Immature natural killer cell (primary cell): ENCODE measurements at regions not wholly inside any gene's neighbourhood (a gene's known extent, or its start where the extent isn't known, plus 50 kb on each side); places are given as distances from the start of the nearest gene placed in this dataset.
"Not testable (repeated sequence)": the region's sequence is repeated elsewhere in the genome, so short reads cannot be mapped to it uniquely, and the experiment has no call there.

Experiments
- DNase-seq, 3 donors: peaks; one replicate each; pipeline ENCODE4 v3.0.0; 2022; ENCODE audit warnings: mixed read lengths in 1 of 3
- H3K27ac Mint-ChIP-seq, 6 donors: one replicate each; pipeline ENCODE4 v1.8.0; 2020; ENCODE audit warnings: mixed read lengths in 6 of 6, mild to moderate bottlenecking in 5 of 6, inconsistent platforms in 4 of 6, moderate library complexity in 3 of 6
- H3K27me3 Mint-ChIP-seq, 3 donors: one replicate each; pipeline ENCODE4 v1.8.0; 2020 to 2021; ENCODE audit warnings: low read depth in 3 of 3, mild to moderate bottlenecking in 3 of 3, mixed read lengths in 3 of 3, moderate library complexity in 3 of 3, inconsistent platforms in 1 of 3
- H3K36me3 Mint-ChIP-seq, 3 donors: one replicate each; pipeline ENCODE4 v1.8.0; 2020; ENCODE audit warnings: mixed read lengths in 3 of 3, inconsistent platforms in 2 of 3, mild to moderate bottlenecking in 2 of 3
- H3K4me1 Mint-ChIP-seq, 2 donors: one replicate each; pipeline ENCODE4 v1.8.0; 2020; ENCODE audit warnings: inconsistent platforms in 2 of 2, mild to moderate bottlenecking in 2 of 2, mixed read lengths in 2 of 2, moderate library complexity in 1 of 2
- H3K4me3 Mint-ChIP-seq, 5 donors: one replicate each; pipeline ENCODE4 v1.8.0; 2020; ENCODE audit warnings: mild to moderate bottlenecking in 5 of 5, mixed read lengths in 5 of 5, inconsistent platforms in 3 of 5, moderate library complexity in 3 of 5
- H3K9me3 Mint-ChIP-seq, 6 donors: one replicate each; pipeline ENCODE4 v1.8.0; 2020; ENCODE audit warnings: mild to moderate bottlenecking in 6 of 6, mixed read lengths in 6 of 6, inconsistent platforms in 4 of 6, moderate library complexity in 3 of 6

- H3K9me3 Mint-ChIP-seq, DNase-seq, H3K4me1 Mint-ChIP-seq, H3K4me3 Mint-ChIP-seq, H3K36me3 Mint-ChIP-seq, H3K27ac Mint-ChIP-seq, H3K27me3 Mint-ChIP-seq: not testable (repeated sequence)
Observed at GRCh38 chr7:65554553-65555476, 181.2 kb downstream of the ZNF92 start.

DNA sequence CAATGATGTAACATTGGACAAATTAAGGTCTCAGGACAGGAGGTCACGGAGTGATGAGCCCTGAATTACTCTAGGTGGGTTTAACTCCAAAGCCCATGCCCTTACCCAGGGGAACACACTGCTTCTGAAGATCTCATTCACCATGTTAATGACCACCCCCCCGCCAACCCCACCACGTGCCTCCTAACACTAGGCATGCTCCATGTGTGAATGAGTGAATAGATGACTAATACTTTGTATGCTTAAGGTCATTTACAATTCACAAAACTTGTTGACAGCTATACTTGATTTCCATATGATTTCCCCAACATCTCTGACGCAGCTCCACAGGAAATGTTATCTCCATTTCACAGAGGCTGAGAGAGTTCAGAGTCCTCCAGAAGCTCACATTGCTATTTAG, 184.9 kb downstream of the ZNF92 start:
- H3K4me1 Mint-ChIP-seq, H3K4me3 Mint-ChIP-seq, DNase-seq, H3K27ac Mint-ChIP-seq, H3K27me3 Mint-ChIP-seq, H3K36me3 Mint-ChIP-seq, H3K9me3 Mint-ChIP-seq: not testable (repeated sequence)

- DNase-seq, H3K27ac Mint-ChIP-seq, H3K9me3 Mint-ChIP-seq, H3K27me3 Mint-ChIP-seq, H3K36me3 Mint-ChIP-seq, H3K4me1 Mint-ChIP-seq, H3K4me3 Mint-ChIP-seq: not testable (repeated sequence)
Observed at GRCh38 chr7:65561786-65562372, 188.2 kb downstream of the ZNF92 start.

- H3K9me3 Mint-ChIP-seq, H3K4me3 Mint-ChIP-seq, H3K27ac Mint-ChIP-seq, DNase-seq, H3K27me3 Mint-ChIP-seq, H3K36me3 Mint-ChIP-seq, H3K4me1 Mint-ChIP-seq: not testable (repeated sequence)
Observed at GRCh38 chr7:65562522-65562921, 188.9 kb downstream of the ZNF92 start.

- H3K4me3 Mint-ChIP-seq = not testable (repeated sequence)
Observed at GRCh38 chr7:65563333-65563732, 189.7 kb downstream of the ZNF92 start.

GRCh38 chr7:65568226-65568625, 194.6 kb downstream of the ZNF92 start:
- H3K27me3 Mint-ChIP-seq, H3K36me3 Mint-ChIP-seq, H3K4me1 Mint-ChIP-seq, H3K9me3 Mint-ChIP-seq, DNase-seq, H3K27ac Mint-ChIP-seq, H3K4me3 Mint-ChIP-seq: not testable (repeated sequence)

More at GRCh38 chr7:65563333-65563732, 189.7 kb downstream of the ZNF92 start:
- not testable (repeated sequence) for DNase-seq, H3K4me1 Mint-ChIP-seq, H3K36me3 Mint-ChIP-seq, H3K27me3 Mint-ChIP-seq, H3K27ac Mint-ChIP-seq, H3K9me3 Mint-ChIP-seq

DNA sequence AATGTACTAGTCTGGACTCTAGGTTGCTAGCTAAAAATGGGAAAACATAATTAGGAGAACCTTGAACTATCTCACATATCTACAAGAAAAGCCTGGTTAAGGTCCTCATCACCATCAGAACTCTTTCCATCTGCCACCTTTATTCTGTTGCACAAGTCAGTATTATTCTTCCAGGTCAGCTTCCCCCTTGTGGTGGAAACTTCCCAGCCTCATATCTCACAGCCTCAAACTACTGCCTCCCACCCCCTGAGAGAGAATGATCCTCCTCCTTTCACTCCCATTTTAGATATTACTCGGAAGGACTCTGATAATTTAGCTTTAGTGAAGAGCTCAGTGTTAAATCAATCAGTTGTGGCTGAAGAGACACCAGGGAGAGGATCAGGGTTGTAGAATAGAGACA, 197.3 kb downstream of the ZNF92 start:
- H3K36me3 Mint-ChIP-seq, H3K9me3 Mint-ChIP-seq, H3K4me1 Mint-ChIP-seq, H3K27me3 Mint-ChIP-seq, H3K4me3 Mint-ChIP-seq, DNase-seq, H3K27ac Mint-ChIP-seq: not testable (repeated sequence)

- H3K4me3 Mint-ChIP-seq = not testable (repeated sequence)
- DNase-seq = peak in 1 of 3 donors; percentile 17
Observed at GRCh38 chr7:65572581-65572980, 198.9 kb downstream of the ZNF92 start.

DNA sequence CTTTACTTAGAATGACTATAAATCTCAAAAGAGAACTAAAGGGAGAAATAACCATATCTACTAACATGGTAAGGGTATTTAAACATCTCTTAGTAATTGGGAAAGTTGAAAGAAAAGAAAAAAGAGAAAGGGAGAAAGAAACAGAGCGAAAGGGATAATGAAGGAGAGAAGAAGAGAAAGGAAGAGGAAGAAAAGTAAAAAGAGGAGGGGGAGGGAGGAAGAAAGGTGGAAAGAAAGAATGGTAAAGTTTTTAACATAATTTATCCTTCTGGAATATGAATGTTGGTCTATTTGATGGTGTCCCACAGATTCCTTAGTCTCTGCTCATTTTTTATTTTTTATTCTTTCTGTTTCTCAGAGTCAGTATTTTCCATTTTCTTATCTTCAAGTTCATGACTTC, 202.7 kb downstream of the ZNF92 start:
- H3K36me3 Mint-ChIP-seq, H3K27me3 Mint-ChIP-seq, H3K4me1 Mint-ChIP-seq, DNase-seq, H3K27ac Mint-ChIP-seq, H3K4me3 Mint-ChIP-seq, H3K9me3 Mint-ChIP-seq: not testable (repeated sequence)

More at GRCh38 chr7:65572581-65572980, 198.9 kb downstream of the ZNF92 start:
- not testable (repeated sequence) for H3K9me3 Mint-ChIP-seq, H3K27ac Mint-ChIP-seq, H3K27me3 Mint-ChIP-seq, H3K4me1 Mint-ChIP-seq, H3K36me3 Mint-ChIP-seq

GRCh38 chr7:65582518-65583119, 209.0 kb downstream of the ZNF92 start:
- H3K4me3 Mint-ChIP-seq, H3K36me3 Mint-ChIP-seq, H3K27me3 Mint-ChIP-seq, DNase-seq, H3K27ac Mint-ChIP-seq, H3K9me3 Mint-ChIP-seq, H3K4me1 Mint-ChIP-seq: not testable (repeated sequence)

- not testable (repeated sequence) for H3K27ac Mint-ChIP-seq, DNase-seq, H3K4me1 Mint-ChIP-seq, H3K4me3 Mint-ChIP-seq, H3K36me3 Mint-ChIP-seq
- peaks cover 2 to 35% (median 4%) of the 10 kb centered on the region in 3 donors for H3K27me3 Mint-ChIP-seq
- peaks cover 0 to 12% (median 2%) of the 10 kb centered on the region in 6 donors for H3K9me3 Mint-ChIP-seq
Observed at GRCh38 chr7:65602495-65602894, 228.8 kb downstream of the ZNF92 start.

DNA sequence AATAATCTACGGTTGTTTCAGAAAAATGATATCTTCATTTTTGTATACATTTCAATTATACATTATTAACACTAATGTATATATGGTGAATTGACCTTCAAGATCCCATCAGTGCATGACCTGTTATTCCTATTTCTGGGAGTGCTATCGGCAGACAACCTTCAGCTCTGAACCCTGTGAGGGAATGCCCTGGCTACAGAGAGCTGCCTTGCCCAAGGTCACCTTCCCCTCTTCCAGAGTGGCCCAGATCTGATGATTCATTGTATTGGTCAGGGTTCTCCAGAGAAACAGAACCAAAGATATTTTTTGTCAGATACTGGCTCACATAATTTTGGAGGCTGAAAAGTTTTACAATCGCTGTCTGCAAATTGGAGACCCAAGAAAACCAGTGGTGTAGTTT, 235.5 kb downstream of the ZNF92 start:
- no peak overlapping the region for H3K27ac Mint-ChIP-seq
- no peak for DNase-seq
- no peaks in the 10 kb centered on the region for H3K4me1 Mint-ChIP-seq
- H3K27me3 Mint-ChIP-seq = peaks cover 0 to 16% (median 5%) of the 10 kb centered on the region in 3 donors
- no peaks in the 10 kb centered on the region for H3K36me3 Mint-ChIP-seq
- H3K9me3 Mint-ChIP-seq = peaks cover 0 to 2% (median 0%) of the 10 kb centered on the region in 6 donors
- H3K4me3 Mint-ChIP-seq = no peak overlapping the region

GRCh38 chr7:65613644-65614289, 240.1 kb downstream of the ZNF92 start:
- H3K27ac Mint-ChIP-seq, H3K4me1 Mint-ChIP-seq, H3K4me3 Mint-ChIP-seq, H3K9me3 Mint-ChIP-seq, H3K36me3 Mint-ChIP-seq, DNase-seq: not testable (repeated sequence)
- peaks cover 0 to 16% (median 6%) of the 10 kb centered on the region in 3 donors for H3K27me3 Mint-ChIP-seq

- not testable (repeated sequence) for H3K4me3 Mint-ChIP-seq, H3K9me3 Mint-ChIP-seq, H3K27ac Mint-ChIP-seq, H3K27me3 Mint-ChIP-seq, DNase-seq, H3K36me3 Mint-ChIP-seq, H3K4me1 Mint-ChIP-seq
Observed at GRCh38 chr7:65616111-65616510, 242.5 kb downstream of the ZNF92 start.
